ENCODE measurements at regions not wholly inside any gene's neighbourhood (a gene's known extent, or its start where the extent isn't known, plus 50 kb on each side); places are given as distances from the start of the nearest gene placed in this dataset.

- no peak for ATAC-seq (ENCODE audit: low read depth)
- no CpG with 5 or more reads among the region's 1 CpG for WGBS (ENCODE audit: insufficient coverage)
Measured at GRCh38 chr18:29780816-29781215, 1261.7 kb downstream of the DSC3 start.

GRCh38 chr18:29779096-29779495 is 1263.4 kb downstream of the DSC3 start:
- H4K20me1 ChIP-seq (ENCODE audit: control insufficient read depth, insufficient read depth, low read length, poor library complexity, severe bottlenecking) = no peaks in the 10 kb centered on the region
- H3K4me2 ChIP-seq (replicated peaks; ENCODE audit: low read depth, low read length, poor library complexity, severe bottlenecking) = no peak overlapping the region
- ChIA-PET CTCF (no interaction called here), POLR2A (no interaction called here)
- Mint-ChIP-seq H3K9me3 (ENCODE audit: insufficient read depth) (peaks cover 3% of the 10 kb centered on the region), H3K27me3 (no peaks in the 10 kb centered on the region), H3K27ac (no peak overlapping the region), H3K4me3 (no peak overlapping the region), H3K4me1 (no peaks in the 10 kb centered on the region)
- intact Hi-C loops (cut with micrococcal nuclease) = no loop called here
- no peak overlapping the region for H3K4me3 ChIP-seq (ENCODE audit: control extremely low read depth in 1 of 5, extremely low read depth in 1 of 5, insufficient read depth in 1 of 5, low read depth in 2 of 5, low read length in 4 of 5)
- no peak for ATAC-seq (ENCODE audit: low read depth)
- H3K27me3 ChIP-seq (replicated peaks in 1 of 4; ENCODE audit: control extremely low read depth in 1 of 4, control insufficient read depth in 3 of 4, insufficient read depth in 4 of 4, low read length in 3 of 4) = no peaks in the 10 kb centered on the region
- H3K9ac ChIP-seq (ENCODE audit: low read length) = no peak overlapping the region
- H3K36me3 ChIP-seq (replicated peaks in 1 of 2; ENCODE audit: control extremely low read depth in 1 of 2, control insufficient read depth in 1 of 2, extremely low read depth in 1 of 2, insufficient read depth in 2 of 2, low read length in 1 of 2) = no peaks in the 10 kb centered on the region
- no peaks in the 10 kb centered on the region for H3K9me3 ChIP-seq (ENCODE audit: control extremely low read depth in 1 of 3, control insufficient read depth in 2 of 3, insufficient read depth in 1 of 3, low read length in 2 of 3)
- DNase-seq = no peak
- WGBS (ENCODE audit: insufficient coverage) = no CpG with 5 or more reads among the region's 1 CpG
- H3K4me1 ChIP-seq (ENCODE audit: control insufficient read depth in 2 of 2, insufficient read depth in 2 of 2, low read length in 2 of 2) = no peaks in the 10 kb centered on the region
- no peak overlapping the region for H2AFZ ChIP-seq (ENCODE audit: insufficient read depth, low read depth, low read length, poor library complexity, severe bottlenecking)
- TF ChIP-seq EZH2 (IDR thresholded peaks at IDR 0.05; ENCODE audit: borderline replicate concordance, insufficient read depth, low read depth, low read length, poor library complexity, severe bottlenecking) (no peak), CTCF (IDR thresholded peaks at IDR 0.05) (no peak)
- no peak overlapping the region for H3K27ac ChIP-seq (ENCODE audit: low read length in 2 of 2)
- no peaks in the 10 kb centered on the region for H3K79me2 ChIP-seq (ENCODE audit: control insufficient read depth, insufficient read depth, low read length)

More at GRCh38 chr18:29780816-29781215, 1261.7 kb downstream of the DSC3 start:
- no peaks in the 10 kb centered on the region for H3K79me2 ChIP-seq (ENCODE audit: control insufficient read depth, insufficient read depth, low read length)
- H3K27ac ChIP-seq (ENCODE audit: low read length in 2 of 2) = no peak overlapping the region
- no peak overlapping the region for H3K4me2 ChIP-seq (replicated peaks; ENCODE audit: low read depth, low read length, poor library complexity, severe bottlenecking)
- no peak overlapping the region for H3K4me3 Mint-ChIP-seq
- H3K4me3 ChIP-seq (ENCODE audit: control extremely low read depth in 1 of 5, extremely low read depth in 1 of 5, insufficient read depth in 1 of 5, low read depth in 2 of 5, low read length in 4 of 5) = no peak overlapping the region
- H3K27ac Mint-ChIP-seq = no peak overlapping the region
- no peak for DNase-seq
- ChIA-PET CTCF (no interaction called here), POLR2A (no interaction called here)
- H3K27me3 ChIP-seq (replicated peaks in 1 of 4; ENCODE audit: control extremely low read depth in 1 of 4, control insufficient read depth in 3 of 4, insufficient read depth in 4 of 4, low read length in 3 of 4) = no peaks in the 10 kb centered on the region
- peaks cover 3% of the 10 kb centered on the region for H3K9me3 Mint-ChIP-seq (ENCODE audit: insufficient read depth)
- H3K4me1 Mint-ChIP-seq = no peaks in the 10 kb centered on the region
- H2AFZ ChIP-seq (ENCODE audit: insufficient read depth, low read depth, low read length, poor library complexity, severe bottlenecking) = no peak overlapping the region
- H3K36me3 ChIP-seq (replicated peaks in 1 of 2; ENCODE audit: control extremely low read depth in 1 of 2, control insufficient read depth in 1 of 2, extremely low read depth in 1 of 2, insufficient read depth in 2 of 2, low read length in 1 of 2) = no peaks in the 10 kb centered on the region
- no peak overlapping the region for H3K9ac ChIP-seq (ENCODE audit: low read length)
- no peaks in the 10 kb centered on the region for H3K9me3 ChIP-seq (ENCODE audit: control extremely low read depth in 1 of 3, control insufficient read depth in 2 of 3, insufficient read depth in 1 of 3, low read length in 2 of 3)
- no peaks in the 10 kb centered on the region for H3K4me1 ChIP-seq (ENCODE audit: control insufficient read depth in 2 of 2, insufficient read depth in 2 of 2, low read length in 2 of 2)
- no peak for TF ChIP-seq CTCF (IDR thresholded peaks at IDR 0.05)
- no peak for TF ChIP-seq EZH2 (IDR thresholded peaks at IDR 0.05; ENCODE audit: borderline replicate concordance, insufficient read depth, low read depth, low read length, poor library complexity, severe bottlenecking)
- no peaks in the 10 kb centered on the region for H4K20me1 ChIP-seq (ENCODE audit: control insufficient read depth, insufficient read depth, low read length, poor library complexity, severe bottlenecking)
- intact Hi-C loops (cut with micrococcal nuclease) = no loop called here
- H3K27me3 Mint-ChIP-seq = no peaks in the 10 kb centered on the region

All from B cell (primary cell).